Osteocyte (in vitro differentiated cells): ENCODE measurements at regions not wholly inside any gene's neighbourhood (a gene's known extent, or its start where the extent isn't known, plus 50 kb on each side); places are given as distances from the start of the nearest gene placed in this dataset.

Experiments used
- DNase-seq: peaks from one replicate; pipeline ENCODE4 v3.0.0; 2021; ENCODE audit warnings: mixed read lengths; ENCODE audit not compliant: unreplicated experiment; ENCODE audit errors: extremely low spot score
- H3K27ac Mint-ChIP-seq: one replicate; pipeline ENCODE4 v1.8.0; 2021; ENCODE audit warnings: mild to moderate bottlenecking, mixed read lengths; ENCODE audit not compliant: unreplicated experiment
- H3K27me3 Mint-ChIP-seq: one replicate; pipeline ENCODE4 v1.8.0; 2021; ENCODE audit warnings: mixed read lengths; ENCODE audit not compliant: unreplicated experiment
- H3K36me3 Mint-ChIP-seq: one replicate; pipeline ENCODE4 v1.8.0; 2021; ENCODE audit warnings: mixed read lengths; ENCODE audit not compliant: unreplicated experiment
- H3K4me1 Mint-ChIP-seq: one replicate; pipeline ENCODE4 v1.8.0; 2021; ENCODE audit warnings: mixed read lengths; ENCODE audit not compliant: unreplicated experiment
- H3K4me3 Mint-ChIP-seq: one replicate; pipeline ENCODE4 v1.8.0; 2021; ENCODE audit warnings: mild to moderate bottlenecking, moderate library complexity, mixed read lengths; ENCODE audit not compliant: unreplicated experiment
- H3K9me3 Mint-ChIP-seq: one replicate; pipeline ENCODE4 v1.8.0; 2021; ENCODE audit warnings: mixed read lengths; ENCODE audit not compliant: unreplicated experiment
- CTCF ChIP-seq: fragments of 200-600 bp; sonication (generic); IDR thresholded peaks from 2 replicates; pipeline ENCODE4 v1.5.0; 2021; ENCODE audit warnings: antibody characterized with exemption, mild to moderate bottlenecking, moderate library complexity

- H3K9me3 Mint-ChIP-seq: no peaks in the 10 kb centered on the region
- TF ChIP-seq CTCF: no peak
- no peak overlapping the region for H3K27ac Mint-ChIP-seq
- H3K4me1 Mint-ChIP-seq: no peaks in the 10 kb centered on the region
- no peaks in the 10 kb centered on the region for H3K36me3 Mint-ChIP-seq
- H3K27me3 Mint-ChIP-seq: peaks cover 3% of the 10 kb centered on the region
- H3K4me3 Mint-ChIP-seq: no peak overlapping the region
- no peak for DNase-seq
Observed at GRCh38 chr1:90396917-90397316, 320.2 kb downstream of the BARHL2 start.

- TF ChIP-seq CTCF: no peak
- no peak overlapping the region for H3K4me3 Mint-ChIP-seq
- no peak for DNase-seq
- H3K36me3 Mint-ChIP-seq: no peaks in the 10 kb centered on the region
- H3K4me1 Mint-ChIP-seq: no peaks in the 10 kb centered on the region
- H3K9me3 Mint-ChIP-seq: no peaks in the 10 kb centered on the region
- H3K27me3 Mint-ChIP-seq: peaks cover 3% of the 10 kb centered on the region
- H3K27ac Mint-ChIP-seq: no peak overlapping the region
Observed at GRCh38 chr1:90394247-90394646, 322.9 kb downstream of the BARHL2 start.

GRCh38 chr1:90393025-90393424 is 324.1 kb downstream of the BARHL2 start:
- H3K9me3 Mint-ChIP-seq: no peaks in the 10 kb centered on the region
- H3K4me3 Mint-ChIP-seq: no peak overlapping the region
- TF ChIP-seq CTCF: no peak
- H3K36me3 Mint-ChIP-seq: no peaks in the 10 kb centered on the region
- no peak overlapping the region for H3K27ac Mint-ChIP-seq
- DNase-seq: no peak
- peaks cover 3% of the 10 kb centered on the region for H3K27me3 Mint-ChIP-seq
- no peaks in the 10 kb centered on the region for H3K4me1 Mint-ChIP-seq

GRCh38 chr1:90391126-90391525 is 326.0 kb downstream of the BARHL2 start:
- Mint-ChIP-seq H3K4me3 (no peak overlapping the region), H3K4me1 (no peaks in the 10 kb centered on the region), H3K27me3 (peaks cover 3% of the 10 kb centered on the region), H3K9me3 (no peaks in the 10 kb centered on the region), H3K27ac (no peak overlapping the region), H3K36me3 (no peaks in the 10 kb centered on the region)
- no peak for DNase-seq
- no peak for TF ChIP-seq CTCF

GRCh38 chr1:90387805-90388204 is 329.3 kb downstream of the BARHL2 start:
- Mint-ChIP-seq H3K9me3 (no peaks in the 10 kb centered on the region), H3K4me1 (no peaks in the 10 kb centered on the region), H3K4me3 (no peak overlapping the region), H3K36me3 (no peaks in the 10 kb centered on the region), H3K27me3 (no peaks in the 10 kb centered on the region), H3K27ac (no peak overlapping the region)
- no peak for TF ChIP-seq CTCF
- no peak for DNase-seq
